GM21423 (cell line): ENCODE measurements at regions not wholly inside any gene's neighbourhood (a gene's known extent, or its start where the extent isn't known, plus 50 kb on each side); places are given as distances from the start of the nearest gene placed in this dataset.

Source experiments
- ATAC-seq: cut with Tn5 transposase; IDR thresholded peaks from one replicate; pipeline ENCODE4 v1.9.1; 2021; ENCODE audit warnings: mild to moderate bottlenecking, moderate library complexity; ENCODE audit not compliant: unreplicated experiment

- no peak for ATAC-seq
These were observed 85.2 kb downstream of the POLR1F start for GRCh38 chr7:19623676-19624075.

- ATAC-seq: no peak
These were observed 87.1 kb downstream of the POLR1F start for GRCh38 chr7:19621740-19622139.

- no peak for ATAC-seq
These were observed 88.4 kb downstream of the POLR1F start for GRCh38 chr7:19620470-19620869.

GRCh38 chr7:19619122-19619521 lies 89.7 kb downstream of the POLR1F start:
- no peak for ATAC-seq

- ATAC-seq: no peak
These were observed 90.9 kb downstream of the POLR1F start for GRCh38 chr7:19617901-19618300.

- ATAC-seq: no peak
These were observed 98.5 kb downstream of the POLR1F start for GRCh38 chr7:19610194-19610943.

- ATAC-seq: no peak
These were observed 119.4 kb downstream of the POLR1F start for GRCh38 chr7:19589446-19589845.

GRCh38 chr7:19587291-19587690 lies 121.5 kb downstream of the POLR1F start:
- ATAC-seq: peak; percentile 78

GRCh38 chr7:19585761-19586160 lies 123.1 kb downstream of the POLR1F start:
- no peak for ATAC-seq

GRCh38 chr7:19575909-19576557 lies 132.8 kb downstream of the POLR1F start:
- no peak for ATAC-seq

- no peak for ATAC-seq
These were observed 134.7 kb downstream of the POLR1F start for GRCh38 chr7:19574131-19574530.

GRCh38 chr7:19572566-19572965 lies 136.3 kb downstream of the POLR1F start:
- ATAC-seq: no peak

- ATAC-seq: no peak
These were observed 141.8 kb downstream of the POLR1F start for GRCh38 chr7:19567011-19567410.

GRCh38 chr7:19565602-19566001 lies 143.2 kb downstream of the POLR1F start:
- no peak for ATAC-seq

GRCh38 chr7:19561121-19561805 lies 147.6 kb downstream of the POLR1F start:
- no peak for ATAC-seq

GRCh38 chr7:19560111-19560883 lies 148.5 kb downstream of the POLR1F start:
- no peak for ATAC-seq

- no peak for ATAC-seq
These were observed 150.3 kb downstream of the POLR1F start for GRCh38 chr7:19558527-19558926.

GRCh38 chr7:19557726-19558465 lies 150.9 kb downstream of the POLR1F start:
- ATAC-seq: no peak

GRCh38 chr7:19554581-19554980 lies 154.3 kb downstream of the POLR1F start:
- ATAC-seq: no peak

- no peak for ATAC-seq
These were observed 156.3 kb downstream of the POLR1F start for GRCh38 chr7:19552576-19552975.
